GM19035 (cell line): ENCODE measurements at regions not wholly inside any gene's neighbourhood (a gene's known extent, or its start where the extent isn't known, plus 50 kb on each side); places are given as distances from the start of the nearest gene placed in this dataset.

ENCODE experiments used
- ATAC-seq: cut with Tn5 transposase; IDR thresholded peaks from one replicate; pipeline ENCODE4 v1.9.1; 2021; ENCODE audit not compliant: unreplicated experiment

- ATAC-seq = no peak
Observed at GRCh38 chr12:22740656-22741355, 115.8 kb downstream of the ETNK1 start.

- no peak for ATAC-seq
Observed at GRCh38 chr12:22743700-22744099, 118.7 kb downstream of the ETNK1 start.

- no peak for ATAC-seq
Observed at GRCh38 chr12:22744197-22744596, 119.2 kb downstream of the ETNK1 start.

GRCh38 chr12:22746720-22747119 is 121.7 kb downstream of the ETNK1 start:
- ATAC-seq = no peak

GRCh38 chr12:22755629-22756028 is 130.7 kb downstream of the ETNK1 start:
- ATAC-seq = no peak

GRCh38 chr12:22759769-22760674 is 135.1 kb downstream of the ETNK1 start:
- ATAC-seq = no peak

- no peak for ATAC-seq
Observed at GRCh38 chr12:22765421-22766130, 140.6 kb downstream of the ETNK1 start.

GRCh38 chr12:22766911-22767420 is 142.0 kb downstream of the ETNK1 start:
- ATAC-seq = no peak

GRCh38 chr12:22781339-22781738 is 156.4 kb downstream of the ETNK1 start:
- ATAC-seq = no peak

GRCh38 chr12:22787557-22787956 is 162.6 kb downstream of the ETNK1 start:
- no peak for ATAC-seq

- no peak for ATAC-seq
Observed at GRCh38 chr12:22788913-22789312, 163.9 kb downstream of the ETNK1 start.

- ATAC-seq = no peak
Observed at GRCh38 chr12:22792138-22792537, 167.2 kb downstream of the ETNK1 start.

GRCh38 chr12:22794017-22794416 is 169.0 kb downstream of the ETNK1 start:
- no peak for ATAC-seq

GRCh38 chr12:22796941-22797630 is 172.1 kb downstream of the ETNK1 start:
- ATAC-seq = no peak

GRCh38 chr12:22797701-22798100 is 172.7 kb downstream of the ETNK1 start:
- ATAC-seq = no peak

- ATAC-seq = no peak
Observed at GRCh38 chr12:22798116-22798515, 173.1 kb downstream of the ETNK1 start.

GRCh38 chr12:22799503-22799902 is 174.5 kb downstream of the ETNK1 start:
- ATAC-seq = no peak

- no peak for ATAC-seq
Observed at GRCh38 chr12:22800332-22800731, 175.4 kb downstream of the ETNK1 start.

- no peak for ATAC-seq
Observed at GRCh38 chr12:22802883-22803630, 178.1 kb downstream of the ETNK1 start.

GRCh38 chr12:22803725-22804124 is 178.8 kb downstream of the ETNK1 start:
- no peak for ATAC-seq
